ENCODE measurements at regions not wholly inside any gene's neighbourhood (a gene's known extent, or its start where the extent isn't known, plus 50 kb on each side); places are given as distances from the start of the nearest gene placed in this dataset.

DNA sequence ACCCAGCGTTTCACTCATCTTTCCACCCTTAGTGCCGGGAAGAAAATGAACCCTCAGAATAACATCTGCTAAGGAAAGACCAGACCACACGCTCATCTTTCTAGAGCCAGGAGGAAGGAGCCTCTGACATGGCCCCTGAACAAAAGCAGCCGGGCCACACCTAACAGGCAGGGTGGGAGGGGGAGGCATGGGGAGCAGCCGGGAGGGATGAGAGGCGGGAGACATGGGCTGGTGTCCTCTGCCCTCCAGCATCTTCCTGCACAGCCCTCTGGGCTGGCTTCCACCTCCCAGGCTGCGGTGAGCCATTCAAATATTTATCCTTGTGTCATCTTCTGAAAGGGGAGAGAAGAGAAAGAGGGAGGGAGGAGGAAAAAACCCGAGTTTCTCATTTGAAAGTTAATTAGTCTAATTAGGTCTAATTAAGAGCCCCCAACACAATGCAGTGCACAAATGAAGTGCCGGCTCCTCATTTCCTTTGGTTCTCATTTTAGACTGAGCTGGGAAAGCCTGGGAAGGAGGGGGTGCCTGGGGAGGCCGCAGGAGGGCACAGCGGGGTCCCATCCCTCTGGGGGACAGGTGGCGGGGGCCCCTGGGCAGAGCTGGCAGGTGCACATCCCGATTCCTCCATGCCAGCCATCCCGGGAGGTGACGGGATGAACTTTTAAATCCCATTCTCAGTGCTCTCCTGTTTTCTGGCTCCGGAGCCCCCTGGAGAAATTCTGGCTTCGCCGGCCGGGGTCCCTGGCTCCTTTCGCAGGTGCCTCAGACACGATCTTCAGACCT is 90.5 kb downstream of the ENGASE start:
- DNase-seq, result peak in 1 of 2 experiments; percentile 47

DNA sequence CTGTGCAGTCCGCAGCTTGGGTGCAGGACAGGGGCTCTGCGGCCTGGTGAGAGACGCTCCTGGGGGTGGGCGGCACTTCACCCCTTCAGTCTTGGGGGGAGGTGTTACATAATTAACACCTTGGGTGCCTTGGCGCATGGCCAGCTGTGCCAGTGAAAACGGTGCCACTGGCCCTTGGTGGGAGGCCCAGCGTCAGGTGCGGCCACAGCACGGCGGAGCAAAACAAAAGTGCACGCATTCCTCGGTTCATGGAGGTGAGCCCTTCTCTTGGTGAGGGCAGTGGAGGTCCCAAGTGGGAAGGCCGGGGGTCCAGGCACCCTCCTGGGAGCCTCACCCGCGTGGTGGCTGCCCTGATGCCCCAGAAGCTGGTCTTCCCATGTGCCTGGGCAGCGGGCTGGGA is 89.8 kb downstream of the ENGASE start:
- no peak for DNase-seq

DNA sequence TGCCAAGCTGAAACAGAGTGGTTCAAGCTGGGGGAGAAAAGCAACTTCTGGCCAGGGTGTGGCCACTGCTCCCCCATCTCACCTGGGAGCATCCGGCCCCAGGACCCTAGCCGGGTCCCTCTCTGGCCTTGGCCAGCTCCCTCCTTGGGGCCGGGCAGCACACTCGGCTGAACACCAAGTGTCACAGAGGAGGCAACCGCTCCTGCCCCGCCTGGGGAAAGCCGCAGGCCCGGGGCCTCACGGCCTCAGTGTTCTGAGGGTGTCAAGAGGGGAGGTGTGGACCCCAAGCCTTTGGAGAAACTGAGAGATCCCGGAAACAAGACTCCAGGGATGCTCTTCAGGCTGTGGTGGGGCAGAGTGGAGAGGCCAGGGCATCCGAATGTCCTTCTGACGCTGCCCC is 88.4 kb downstream of the ENGASE start:
- no peak for DNase-seq

DNA sequence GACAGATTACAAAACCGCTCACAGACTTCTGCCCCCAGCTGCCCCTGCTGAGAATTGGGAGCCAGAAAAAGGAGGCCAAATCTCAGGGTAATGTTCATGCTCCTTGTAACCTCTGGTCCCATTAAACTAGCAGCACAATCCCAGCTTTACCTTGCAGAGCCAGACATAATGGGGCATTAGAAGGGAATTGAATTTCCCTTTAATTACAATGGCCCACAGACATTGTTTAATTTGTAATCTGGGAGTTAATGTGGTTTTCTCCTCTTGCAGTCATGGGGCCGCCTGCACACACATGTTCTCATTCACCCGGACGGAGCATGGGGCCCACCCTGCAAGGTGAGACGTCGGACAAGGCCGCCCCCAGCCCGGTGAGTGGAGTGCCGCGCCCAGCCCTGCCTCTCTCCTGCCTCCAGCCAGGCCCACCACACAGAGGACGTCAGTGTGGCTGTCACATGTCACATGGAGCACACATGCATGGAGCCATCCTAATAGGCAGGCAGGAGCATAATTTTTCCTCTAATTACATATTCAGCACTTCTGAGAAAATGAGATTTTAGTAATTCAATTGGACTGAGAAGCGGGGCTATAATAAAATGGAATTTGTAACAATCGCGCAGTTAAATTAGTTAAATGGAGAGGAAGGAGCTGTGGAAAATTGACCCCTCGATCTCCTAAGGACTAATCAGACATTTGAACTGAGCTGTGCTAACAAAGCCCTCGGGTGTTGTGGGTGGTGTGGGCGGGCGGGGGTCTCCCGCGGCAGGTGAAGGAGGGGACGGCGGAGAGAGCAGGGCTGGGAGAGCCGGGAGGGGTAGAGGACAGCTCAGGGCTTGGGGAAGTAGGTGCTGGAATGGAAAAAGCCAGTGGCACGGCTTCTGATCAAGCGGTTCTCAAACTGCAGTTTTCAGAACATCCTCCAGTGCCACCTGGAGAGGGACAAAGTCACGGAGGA is 87.7 kb downstream of the ENGASE start:
- peak in 1 of 2 experiments; percentile 20 for DNase-seq

DNA sequence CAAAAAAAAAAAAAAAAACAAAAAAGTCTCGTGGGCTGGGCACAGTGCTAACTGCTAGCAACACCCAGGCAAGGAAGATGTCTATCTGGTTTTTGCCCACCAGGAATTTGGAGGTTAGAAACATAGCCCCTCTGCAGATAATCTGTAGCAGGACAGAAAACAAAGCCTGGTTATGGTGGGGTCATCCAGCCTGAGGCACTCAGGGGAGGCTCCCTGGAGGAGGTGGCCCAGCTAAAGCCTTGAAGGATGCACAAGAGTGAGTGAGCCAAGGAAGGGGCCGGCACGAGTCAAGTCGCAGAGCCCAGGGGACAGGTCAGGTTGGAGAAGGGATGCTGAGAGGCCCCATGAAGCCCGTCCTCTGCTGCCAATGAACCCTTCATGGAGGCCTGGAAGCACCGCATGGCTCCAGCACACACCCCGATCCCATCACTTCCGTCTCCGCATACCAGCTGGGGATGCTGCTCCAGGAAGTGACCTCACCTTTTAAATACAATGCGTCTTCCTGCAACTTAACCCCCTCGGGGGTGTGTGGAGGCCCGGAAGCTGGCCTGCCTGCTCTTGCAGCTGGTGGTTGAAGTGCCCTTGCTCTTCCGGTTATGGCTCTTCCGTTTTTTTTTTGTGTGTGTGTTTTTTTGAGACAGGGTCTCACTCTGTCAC is 86.5 kb downstream of the ENGASE start:
- peak in 1 of 2 experiments; percentile 36 for DNase-seq

DNA sequence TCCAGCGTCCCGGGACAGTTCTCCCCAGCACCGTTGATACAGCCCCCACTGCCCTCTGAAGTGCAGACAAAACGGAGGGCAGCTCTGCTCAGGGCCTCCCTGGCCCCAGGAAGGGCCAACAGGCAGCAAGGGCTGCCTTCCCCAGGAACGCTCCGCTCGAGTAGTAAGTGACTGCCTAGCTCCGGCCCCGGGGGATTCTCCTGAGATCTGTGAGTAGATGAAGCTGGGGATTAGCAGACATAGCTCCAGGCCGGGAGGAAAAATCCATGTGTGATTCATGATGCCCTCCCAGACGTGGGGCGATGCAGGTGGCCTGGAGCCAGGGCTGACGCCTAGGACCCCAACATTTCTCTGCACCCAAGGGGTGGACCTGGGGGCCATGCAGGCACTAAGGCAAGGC is 85.3 kb downstream of the ENGASE start:
- DNase-seq, result no peak

DNA sequence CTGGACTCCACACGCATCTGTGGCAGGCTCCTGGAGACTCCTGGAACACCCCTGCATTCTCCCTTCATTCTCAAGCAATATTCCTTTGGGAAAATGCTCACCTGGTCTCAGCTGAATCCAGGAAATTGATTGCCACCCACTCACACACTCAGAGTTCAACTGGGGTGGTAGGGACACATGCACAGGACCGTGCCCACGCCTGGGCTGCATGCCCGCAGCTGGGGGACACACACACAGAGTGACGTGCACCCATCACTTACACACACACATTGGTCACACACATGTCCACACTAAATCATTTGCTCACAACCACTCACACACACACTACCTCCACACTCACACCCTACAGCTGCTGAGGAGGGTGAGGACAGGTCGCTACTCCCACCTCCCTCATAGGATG is 84.8 kb downstream of the ENGASE start:
- DNase-seq, result no peak

DNA sequence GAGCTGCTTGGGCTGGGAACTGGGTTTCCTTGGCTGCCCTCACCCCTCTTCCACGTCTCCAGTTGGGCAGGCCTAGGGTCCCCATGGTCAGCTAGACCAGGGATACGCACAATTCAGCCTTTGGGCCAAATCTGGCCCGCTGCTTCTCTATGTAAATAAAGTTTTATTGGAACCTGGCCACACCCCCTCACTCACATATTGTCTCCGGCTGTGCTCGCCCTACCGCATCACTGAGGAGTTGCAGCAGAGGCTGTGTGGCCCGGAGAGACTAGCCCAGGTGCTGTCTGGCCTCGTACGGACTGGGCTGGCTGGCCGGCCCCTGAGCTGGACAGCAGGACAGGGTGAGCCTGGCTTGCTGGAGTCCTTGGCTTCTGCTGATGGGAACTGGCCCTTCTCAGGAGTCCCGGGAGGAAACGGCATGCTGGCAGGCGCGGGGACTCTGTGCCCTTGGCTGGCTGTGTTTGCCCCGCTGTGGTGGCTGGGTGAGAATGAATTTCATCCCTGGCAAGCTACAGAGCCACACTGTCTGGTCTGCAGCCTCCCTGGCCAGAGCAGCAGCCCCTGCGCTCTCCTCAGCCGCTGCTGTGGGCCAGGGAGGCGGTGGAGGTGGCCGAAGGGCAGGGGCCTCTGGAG is 82.0 kb downstream of the ENGASE start:
- no peak for DNase-seq

DNA sequence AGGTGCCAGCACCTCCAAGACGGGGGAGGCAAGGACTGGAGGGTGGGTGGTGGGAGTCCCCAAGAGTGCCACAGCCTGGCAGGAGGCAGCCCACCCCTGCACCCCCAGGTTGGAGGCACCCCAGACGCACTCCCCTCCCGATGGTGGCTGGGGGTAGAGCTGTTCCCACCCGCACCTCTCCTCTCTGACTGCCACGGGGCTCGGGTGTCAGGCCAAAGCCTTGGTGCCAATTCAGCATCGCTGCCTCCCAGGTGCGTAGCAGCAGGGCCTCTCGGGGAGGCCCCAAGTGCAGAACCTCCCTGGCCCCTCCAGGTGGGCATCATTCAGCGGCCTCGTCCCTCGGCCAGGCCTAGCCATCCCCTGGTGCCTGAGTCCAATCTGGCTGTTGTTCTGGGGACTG is 81.1 kb downstream of the ENGASE start:
- DNase-seq, result no peak

DNA sequence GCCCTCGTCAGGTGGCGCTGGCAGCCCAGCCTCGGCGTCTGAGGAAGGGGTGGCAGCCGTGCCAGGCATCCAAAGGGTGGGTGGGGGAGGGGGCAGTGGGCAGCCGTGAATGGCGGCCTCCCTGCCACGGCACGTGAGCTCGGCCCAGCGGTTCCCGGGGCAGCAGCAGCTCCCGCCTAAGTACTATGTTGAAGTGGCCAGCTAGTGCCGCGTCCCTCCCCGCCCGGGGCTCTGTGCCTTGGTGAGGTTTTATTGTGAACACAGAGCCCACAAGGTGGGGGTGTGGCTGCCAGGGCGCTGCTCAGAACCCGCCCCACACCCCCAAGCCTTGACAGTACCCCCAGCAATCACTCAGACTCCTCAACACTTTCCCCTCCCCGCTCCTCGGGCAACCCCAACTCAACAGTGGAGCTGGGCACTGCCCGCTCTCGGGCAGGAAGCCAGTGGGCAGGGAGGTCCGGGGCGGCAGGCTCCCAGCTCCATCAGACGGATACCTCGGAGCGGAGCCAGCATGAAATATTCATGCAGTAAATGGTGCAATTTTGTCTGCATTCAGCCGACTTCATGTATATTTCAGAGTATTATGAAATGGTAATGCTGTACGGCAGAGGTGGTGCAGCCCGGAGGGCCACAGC is 80.4 kb downstream of the ENGASE start:
- DNase-seq, result no peak

DNA sequence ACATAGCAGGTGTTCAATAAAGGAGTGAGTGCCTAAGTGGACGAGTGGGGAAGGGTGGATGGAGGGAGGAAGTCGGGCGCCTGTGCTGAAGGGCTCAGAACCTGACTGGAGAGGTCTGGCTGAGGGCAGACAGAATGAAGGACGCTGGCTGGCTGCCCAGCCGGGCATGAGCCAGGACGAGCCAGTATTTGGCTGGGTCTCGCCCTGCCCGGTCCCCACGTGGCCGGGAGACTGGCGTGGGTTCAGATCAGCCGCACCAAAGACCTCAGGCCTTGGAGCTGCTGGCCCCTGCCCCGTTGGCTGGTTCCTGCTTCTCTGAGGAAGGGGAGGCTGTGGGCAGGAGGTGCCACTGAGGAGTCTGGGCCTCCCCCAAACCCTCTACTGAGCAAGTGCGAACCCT is 79.8 kb downstream of the ENGASE start:
- DNase-seq, result no peak

DNA sequence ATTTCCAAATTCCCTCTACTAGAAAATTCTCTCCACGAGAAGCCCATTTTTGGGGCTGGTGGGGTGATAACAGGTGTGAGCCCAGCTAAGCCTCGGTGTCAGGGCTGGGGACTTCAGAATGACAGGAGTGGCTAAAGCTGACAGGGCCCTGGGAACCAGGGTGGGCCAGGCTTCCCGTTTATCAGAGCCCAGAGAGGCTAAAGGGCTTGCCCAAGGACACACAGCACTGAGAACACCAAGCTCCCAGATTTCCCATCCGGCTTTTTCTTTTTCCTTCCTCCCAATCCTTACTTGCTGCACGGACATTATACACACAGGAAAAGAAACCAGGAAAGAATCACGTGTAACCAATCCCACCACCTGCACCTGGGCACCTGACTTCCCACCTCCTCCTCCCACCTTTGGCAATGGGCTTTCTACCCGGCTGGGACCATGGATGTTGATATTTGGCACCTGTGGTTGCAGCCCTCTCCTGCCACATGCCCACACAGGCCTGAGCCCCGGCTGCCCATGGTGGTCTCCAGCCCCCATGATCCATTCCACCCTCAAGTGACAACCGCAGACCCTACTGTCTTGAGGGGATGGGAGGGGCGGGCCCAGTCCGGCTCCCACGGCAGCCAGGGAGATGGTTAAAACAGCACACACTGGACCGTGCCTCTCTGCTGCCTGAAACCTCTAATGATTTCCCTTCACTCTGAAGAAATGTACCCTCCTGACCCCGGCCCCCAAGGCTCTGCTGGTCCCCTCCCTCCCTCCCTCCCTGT is 78.9 kb downstream of the ENGASE start:
- DNase-seq, result no peak

DNA sequence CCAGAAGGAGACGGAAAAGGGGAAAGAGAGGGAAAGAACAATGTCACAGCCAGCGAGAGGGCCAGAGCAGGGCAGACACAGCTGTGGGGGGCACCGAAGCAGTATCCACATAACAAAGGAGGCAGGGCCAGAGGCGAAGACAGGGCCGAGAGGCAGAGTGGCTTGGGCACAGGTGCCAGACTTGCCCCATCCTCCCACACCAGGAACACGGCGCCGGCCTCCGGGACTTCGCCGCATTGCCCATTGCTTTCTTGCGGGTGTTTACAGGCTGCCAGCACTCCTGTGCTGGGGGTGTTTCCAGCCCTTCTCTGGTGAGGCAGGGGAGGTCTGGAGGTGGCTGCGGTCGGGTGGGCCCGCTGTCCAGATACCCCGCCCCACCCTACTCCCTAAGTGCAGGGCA is 78.0 kb downstream of the ENGASE start:
- no peak for DNase-seq

DNA sequence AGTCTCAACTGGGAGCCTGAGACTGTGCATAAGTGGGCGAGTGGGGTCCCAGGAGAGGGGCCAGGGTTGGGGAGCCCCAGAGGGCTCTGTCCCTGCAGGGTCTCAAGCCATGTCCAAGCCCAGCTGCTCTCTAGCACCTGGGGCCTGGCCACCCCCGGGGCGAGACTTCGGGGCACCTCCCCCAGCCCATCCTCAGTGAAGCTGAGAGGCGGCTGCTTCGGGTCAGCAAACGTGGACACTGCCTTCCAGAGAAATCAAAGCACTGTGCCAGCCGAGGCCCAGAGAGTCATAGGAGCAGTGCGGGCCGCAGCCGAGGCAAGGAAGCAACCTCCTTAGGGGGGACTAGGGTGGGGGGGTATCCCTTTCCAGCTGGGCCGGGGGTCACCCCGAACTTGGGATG is 77.5 kb downstream of the ENGASE start:
- DNase-seq, result no peak

DNA sequence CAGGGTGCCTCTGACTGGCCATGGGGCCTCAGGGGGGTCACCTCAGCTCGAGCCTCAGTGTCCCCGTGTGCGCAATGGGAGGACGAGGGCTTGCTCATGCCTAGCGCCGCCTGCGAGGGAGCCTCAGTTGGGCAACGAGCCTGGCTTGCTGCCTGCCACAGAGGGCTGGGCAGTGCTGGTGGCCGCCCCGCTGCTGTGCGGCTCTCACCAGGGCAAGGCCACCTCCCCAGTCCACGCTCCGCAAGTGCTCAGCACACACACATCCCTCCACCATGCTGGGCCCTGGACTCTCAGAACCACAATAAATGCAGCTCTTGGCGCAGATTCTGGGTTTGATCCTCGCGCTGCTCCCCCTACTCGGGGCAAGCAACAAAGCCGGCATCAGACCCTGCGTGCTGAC is 76.2 kb downstream of the ENGASE start:
- no peak for DNase-seq

DNA sequence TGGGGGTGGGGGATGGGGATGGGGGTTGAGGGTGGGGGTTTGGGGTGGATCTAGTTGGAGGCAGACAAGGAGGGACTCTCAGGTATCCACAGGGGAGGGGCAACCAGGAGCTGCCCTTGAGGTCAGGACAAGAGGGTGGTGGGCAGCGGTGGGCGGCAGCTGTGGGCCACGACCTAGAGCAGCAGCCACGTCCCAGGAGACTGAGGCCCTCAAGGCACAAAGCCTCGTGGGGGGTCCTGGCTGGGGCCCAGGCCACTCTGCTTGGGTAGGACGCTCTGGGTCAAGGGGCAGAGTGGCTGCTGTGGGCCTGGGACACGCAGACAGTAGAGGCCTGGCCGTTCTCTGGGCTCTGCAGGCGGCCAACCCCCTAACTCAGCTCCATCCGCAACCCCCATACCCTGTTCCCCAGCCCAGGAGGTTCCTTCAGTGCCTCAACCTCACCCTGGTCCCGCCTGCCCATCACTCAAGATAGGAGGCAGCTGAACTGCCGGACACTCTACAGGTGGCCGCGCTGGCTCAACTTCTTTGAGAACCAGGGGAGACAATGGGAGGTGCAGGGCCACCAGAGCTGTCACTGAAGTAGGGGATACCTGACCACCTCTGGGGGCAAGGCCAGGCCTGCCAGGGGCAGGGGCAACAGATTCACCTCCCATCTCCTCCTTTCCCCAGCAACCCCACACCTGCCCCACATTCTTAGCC is 75.6 kb downstream of the ENGASE start:
- no peak for DNase-seq

DNA sequence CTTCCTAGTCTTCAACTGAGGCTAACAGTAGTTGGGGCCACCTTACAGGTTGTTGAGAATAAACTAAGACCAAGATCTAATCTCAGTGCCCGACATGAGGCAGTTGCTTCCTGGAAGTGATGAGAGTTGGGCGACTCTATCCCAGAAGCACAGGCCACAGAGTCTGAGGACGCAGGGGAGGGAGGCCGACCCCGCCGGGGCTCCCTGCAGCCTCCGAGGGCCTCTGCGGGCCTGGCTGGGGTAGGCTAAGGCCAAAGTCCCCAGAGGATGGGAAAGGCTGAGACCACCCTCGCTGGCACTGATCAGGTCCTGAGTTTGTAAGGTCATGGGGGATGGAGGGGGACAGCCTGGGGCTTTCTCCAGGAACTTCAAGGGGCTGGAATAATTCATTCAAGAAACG is 74.0 kb downstream of the ENGASE start:
- DNase-seq, result no peak

DNA sequence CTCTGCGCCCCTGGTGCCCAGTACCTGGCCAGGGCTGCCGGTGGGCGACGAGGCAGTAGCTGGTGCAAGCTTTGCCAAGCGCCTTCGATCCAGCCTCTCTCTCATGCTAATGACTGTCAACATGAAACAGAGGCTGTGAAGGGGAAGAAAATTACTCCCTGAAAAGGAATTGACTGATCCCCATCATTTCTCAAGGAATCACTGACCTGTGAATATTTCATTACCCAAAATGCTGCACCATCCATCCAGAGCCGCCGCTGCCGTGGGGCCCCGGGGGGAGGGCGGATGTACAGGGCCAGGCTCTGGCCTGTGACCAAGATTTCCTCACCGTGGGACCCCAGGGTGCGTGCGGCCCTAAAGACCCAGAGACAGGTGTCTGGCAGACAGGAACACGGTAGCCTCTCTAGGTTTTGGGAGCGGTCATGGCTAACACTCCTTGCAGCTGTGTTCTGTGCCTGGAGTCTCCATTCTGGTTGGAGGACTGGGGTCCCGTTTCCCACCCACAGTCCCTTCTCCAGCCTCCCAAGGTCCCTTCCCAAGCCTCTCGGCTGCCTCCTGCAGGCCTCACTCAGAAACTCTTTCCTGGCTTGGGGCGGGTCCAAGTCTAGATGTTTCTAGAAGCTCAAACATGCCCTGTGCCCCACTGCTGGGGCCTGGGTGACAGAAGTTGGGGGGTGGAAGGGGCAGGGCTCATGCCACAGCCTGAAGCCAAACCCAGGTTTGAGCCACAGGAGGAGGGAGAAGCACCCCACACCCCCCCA is 73.3 kb downstream of the ENGASE start:
- DNase-seq, result no peak

DNA sequence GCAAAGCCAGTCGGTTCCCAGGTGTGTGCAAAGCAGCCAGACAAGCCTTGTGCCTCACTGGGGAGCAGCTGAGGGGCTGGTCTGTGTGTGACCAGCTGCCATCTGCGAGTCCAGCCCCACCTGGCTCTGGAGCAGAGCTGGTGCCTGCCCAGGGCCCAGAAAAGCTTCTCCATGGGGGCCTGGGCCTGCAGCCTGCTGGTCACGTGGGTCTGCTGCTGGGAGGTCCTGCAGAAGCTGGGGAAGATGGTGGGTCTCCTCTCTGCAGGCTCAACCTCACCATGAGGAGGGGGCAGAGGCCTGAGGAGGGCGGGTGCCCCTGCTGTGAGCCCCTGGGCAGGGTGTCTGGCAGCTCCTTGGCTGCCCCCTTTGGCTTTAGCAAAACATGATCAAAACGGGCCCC is 71.9 kb downstream of the ENGASE start:
- DNase-seq, result peak in 1 of 2 experiments; percentile 38

DNA sequence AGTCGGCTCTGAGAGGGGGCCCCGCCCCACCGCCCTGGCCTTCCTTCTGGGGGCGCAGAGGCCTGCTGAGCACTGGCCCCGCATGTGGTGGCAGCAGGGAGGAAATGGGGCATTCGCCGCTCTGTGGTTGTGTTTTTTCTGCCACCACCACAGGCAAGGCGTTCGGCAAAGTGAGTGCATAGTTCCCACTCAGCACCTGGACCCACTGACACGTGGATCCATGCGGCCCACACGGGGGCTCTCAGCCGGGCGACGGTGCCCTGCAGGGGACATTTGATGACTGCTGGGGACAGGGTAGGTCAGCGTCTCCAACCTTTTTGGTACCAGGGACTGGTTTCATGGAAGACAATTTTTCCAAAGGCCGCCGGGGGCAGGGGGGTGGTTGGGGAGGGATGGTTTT is 70.9 kb downstream of the ENGASE start:
- no peak for DNase-seq
